Central memory CD8-positive, alpha-beta T cell (primary cell): ENCODE measurements at regions not wholly inside any gene's neighbourhood (a gene's known extent, or its start where the extent isn't known, plus 50 kb on each side); places are given as distances from the start of the nearest gene placed in this dataset.
"Not testable (repeated sequence)": the region's sequence is repeated elsewhere in the genome, so short reads cannot be mapped to it uniquely, and the experiment has no call there.

ENCODE experiments used
- ATAC-seq: fragments of 150-1000 bp; cut with Tn5 transposase; replicated peaks from 2 replicates; pipeline ENCODE4 v1.10.0; 2022; ENCODE audit warnings: mild to moderate bottlenecking, moderate FRiP score, moderate number of reproducible peaks; ENCODE audit not compliant: poor library complexity, severe bottlenecking; ENCODE audit errors: extremely low read depth
- DNase-seq, 2 donors: peaks; one replicate each; pipeline ENCODE4 v3.0.0; 2021; ENCODE audit warnings: low spot score in 2 of 2
- H3K27ac Mint-ChIP-seq: one replicate; pipeline ENCODE4 v1.8.0; 2022; ENCODE audit warnings: low read depth, mild to moderate bottlenecking, moderate library complexity, mixed read lengths
- H3K27me3 Mint-ChIP-seq: one replicate; pipeline ENCODE4 v1.8.0; 2022; ENCODE audit warnings: mixed read lengths
- H3K36me3 Mint-ChIP-seq: one replicate; pipeline ENCODE4 v1.8.0; 2022; ENCODE audit warnings: mild to moderate bottlenecking, moderate library complexity, mixed read lengths; ENCODE audit not compliant: insufficient read depth
- H3K4me1 Mint-ChIP-seq: one replicate; pipeline ENCODE4 v1.8.0; 2022; ENCODE audit warnings: mixed read lengths
- H3K4me3 Mint-ChIP-seq: one replicate; pipeline ENCODE4 v1.8.0; 2022; ENCODE audit warnings: mild to moderate bottlenecking, moderate library complexity, mixed read lengths
- H3K9me3 Mint-ChIP-seq: one replicate; pipeline ENCODE4 v1.8.0; 2022; ENCODE audit warnings: mixed read lengths

- not testable (repeated sequence) for H3K4me3 Mint-ChIP-seq, DNase-seq, H3K4me1 Mint-ChIP-seq, ATAC-seq, H3K9me3 Mint-ChIP-seq, H3K36me3 Mint-ChIP-seq, H3K27ac Mint-ChIP-seq
- H3K27me3 Mint-ChIP-seq = peaks cover 42% of the 10 kb centered on the region
Observed at GRCh38 chr4:3627967-3628867, 96.0 kb upstream of the LRPAP1 start.

- H3K9me3 Mint-ChIP-seq, DNase-seq, H3K4me1 Mint-ChIP-seq, H3K36me3 Mint-ChIP-seq, ATAC-seq, H3K27ac Mint-ChIP-seq, H3K4me3 Mint-ChIP-seq: not testable (repeated sequence)
- H3K27me3 Mint-ChIP-seq = peaks cover 44% of the 10 kb centered on the region
Observed at GRCh38 chr4:3627456-3627855, 95.2 kb upstream of the LRPAP1 start.

GRCh38 chr4:3626131-3626884 is 94.1 kb upstream of the LRPAP1 start:
- not testable (repeated sequence) for H3K4me3 Mint-ChIP-seq, ATAC-seq, DNase-seq, H3K27ac Mint-ChIP-seq, H3K4me1 Mint-ChIP-seq, H3K36me3 Mint-ChIP-seq, H3K9me3 Mint-ChIP-seq
- peaks cover 42% of the 10 kb centered on the region for H3K27me3 Mint-ChIP-seq

GRCh38 chr4:3625286-3625875 is 93.2 kb upstream of the LRPAP1 start:
- H3K9me3 Mint-ChIP-seq, DNase-seq, ATAC-seq, H3K27ac Mint-ChIP-seq, H3K4me1 Mint-ChIP-seq, H3K36me3 Mint-ChIP-seq, H3K4me3 Mint-ChIP-seq: not testable (repeated sequence)
- H3K27me3 Mint-ChIP-seq = peaks cover 41% of the 10 kb centered on the region

- H3K4me1 Mint-ChIP-seq, ATAC-seq, H3K27ac Mint-ChIP-seq, H3K36me3 Mint-ChIP-seq, H3K9me3 Mint-ChIP-seq, H3K4me3 Mint-ChIP-seq, DNase-seq: not testable (repeated sequence)
- peaks cover 48% of the 10 kb centered on the region for H3K27me3 Mint-ChIP-seq
Observed at GRCh38 chr4:3623809-3624329, 91.6 kb upstream of the LRPAP1 start.

GRCh38 chr4:3623106-3623505 is 90.9 kb upstream of the LRPAP1 start:
- no peaks in the 10 kb centered on the region for H3K9me3 Mint-ChIP-seq
- H3K27me3 Mint-ChIP-seq = peaks cover 56% of the 10 kb centered on the region
- H3K4me3 Mint-ChIP-seq = no peak overlapping the region
- DNase-seq = no peak
- ATAC-seq = no peak
- H3K4me1 Mint-ChIP-seq = peaks cover 7% of the 10 kb centered on the region
- no peak overlapping the region for H3K27ac Mint-ChIP-seq
- no peaks in the 10 kb centered on the region for H3K36me3 Mint-ChIP-seq

- H3K36me3 Mint-ChIP-seq, H3K27ac Mint-ChIP-seq, ATAC-seq, DNase-seq, H3K9me3 Mint-ChIP-seq, H3K4me1 Mint-ChIP-seq: not testable (repeated sequence)
- Mint-ChIP-seq H3K27me3 (peaks cover 70% of the 10 kb centered on the region), H3K4me3 (peak overlapping the region; percentile 55)
Observed at GRCh38 chr4:3620365-3620764, 88.1 kb upstream of the LRPAP1 start.

GRCh38 chr4:3619698-3620097 is 87.5 kb upstream of the LRPAP1 start:
- not testable (repeated sequence) for H3K36me3 Mint-ChIP-seq, H3K27ac Mint-ChIP-seq, H3K4me1 Mint-ChIP-seq, H3K9me3 Mint-ChIP-seq, ATAC-seq, DNase-seq
- Mint-ChIP-seq H3K4me3 (peak overlapping the region; percentile 55), H3K27me3 (peaks cover 65% of the 10 kb centered on the region)

- H3K4me3 Mint-ChIP-seq, ATAC-seq, H3K27ac Mint-ChIP-seq, DNase-seq, H3K36me3 Mint-ChIP-seq, H3K4me1 Mint-ChIP-seq, H3K9me3 Mint-ChIP-seq: not testable (repeated sequence)
- H3K27me3 Mint-ChIP-seq = peaks cover 54% of the 10 kb centered on the region
Observed at GRCh38 chr4:3618341-3618740, 86.1 kb upstream of the LRPAP1 start.

- H3K4me3 Mint-ChIP-seq = no peak overlapping the region
- H3K27ac Mint-ChIP-seq = no peak overlapping the region
Observed at GRCh38 chr4:3615386-3616286, 83.4 kb upstream of the LRPAP1 start.

GRCh38 chr4:3614731-3614980 is 82.4 kb upstream of the LRPAP1 start:
- Mint-ChIP-seq H3K36me3 (no peaks in the 10 kb centered on the region), H3K9me3 (peaks cover 6% of the 10 kb centered on the region), H3K4me1 (no peaks in the 10 kb centered on the region), H3K27me3 (peaks cover 35% of the 10 kb centered on the region), H3K4me3 (no peak overlapping the region), H3K27ac (no peak overlapping the region)
- ATAC-seq (no peak), DNase-seq (no peak)

More at GRCh38 chr4:3615386-3616286, 83.4 kb upstream of the LRPAP1 start:
- DNase-seq = no peak
- H3K9me3 Mint-ChIP-seq = peaks cover 6% of the 10 kb centered on the region
- no peak for ATAC-seq
- H3K27me3 Mint-ChIP-seq = peaks cover 44% of the 10 kb centered on the region
- H3K4me1 Mint-ChIP-seq = peaks cover 7% of the 10 kb centered on the region
- no peaks in the 10 kb centered on the region for H3K36me3 Mint-ChIP-seq
